ENCODE measurements at regions not wholly inside any gene's neighbourhood (a gene's known extent, or its start where the extent isn't known, plus 50 kb on each side); places are given as distances from the start of the nearest gene placed in this dataset.

DNA sequence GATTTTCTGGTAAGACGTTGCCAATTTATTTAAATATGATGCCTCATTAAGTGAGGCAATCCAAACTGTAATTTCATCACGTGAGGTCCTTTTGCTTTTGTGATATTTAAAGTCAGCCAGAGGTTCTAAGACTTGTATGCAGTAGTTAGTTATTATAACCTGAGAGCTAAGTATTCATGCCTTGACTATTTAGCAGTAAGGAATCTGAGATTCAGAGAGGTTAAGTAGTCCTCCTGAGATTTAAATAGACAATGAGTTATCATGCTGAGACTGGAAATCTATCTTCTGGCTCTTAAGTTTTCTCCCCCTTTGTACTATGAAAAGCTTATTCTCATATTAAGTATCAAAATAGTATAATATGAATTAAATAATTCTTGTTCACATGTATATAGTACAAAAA, 158.0 kb downstream of the UTRN start:
- TF ChIP-seq, protein P1, sequence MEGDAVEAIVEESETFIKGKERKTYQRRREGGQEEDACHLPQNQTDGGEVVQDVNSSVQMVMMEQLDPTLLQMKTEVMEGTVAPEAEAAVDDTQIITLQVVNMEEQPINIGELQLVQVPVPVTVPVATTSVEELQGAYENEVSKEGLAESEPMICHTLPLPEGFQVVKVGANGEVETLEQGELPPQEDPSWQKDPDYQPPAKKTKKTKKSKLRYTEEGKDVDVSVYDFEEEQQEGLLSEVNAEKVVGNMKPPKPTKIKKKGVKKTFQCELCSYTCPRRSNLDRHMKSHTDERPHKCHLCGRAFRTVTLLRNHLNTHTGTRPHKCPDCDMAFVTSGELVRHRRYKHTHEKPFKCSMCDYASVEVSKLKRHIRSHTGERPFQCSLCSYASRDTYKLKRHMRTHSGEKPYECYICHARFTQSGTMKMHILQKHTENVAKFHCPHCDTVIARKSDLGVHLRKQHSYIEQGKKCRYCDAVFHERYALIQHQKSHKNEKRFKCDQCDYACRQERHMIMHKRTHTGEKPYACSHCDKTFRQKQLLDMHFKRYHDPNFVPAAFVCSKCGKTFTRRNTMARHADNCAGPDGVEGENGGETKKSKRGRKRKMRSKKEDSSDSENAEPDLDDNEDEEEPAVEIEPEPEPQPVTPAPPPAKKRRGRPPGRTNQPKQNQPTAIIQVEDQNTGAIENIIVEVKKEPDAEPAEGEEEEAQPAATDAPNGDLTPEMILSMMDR (IDR thresholded peaks at IDR 0.05; ENCODE audit: low read depth, low read length), result no peak
- CTCF ChIA-PET, result interaction anchor here (0.5 kb wide), 1 partner anchor 9 kb away, joined by 3 read pairs; no protein-coding TSS in a partner anchor
- Histone ChIP-seq H3K4me3 (ENCODE audit: low read depth, low read length) (no peak overlapping the region), H3K9me3 (ENCODE audit: control insufficient read depth, insufficient read depth, low read length) (peaks cover 12% of the 10 kb centered on the region; the same call in 1 of the 2 replicates), H3K27ac (ENCODE audit: low read depth, low read length) (no peak overlapping the region), H3K27me3 (ENCODE audit: control insufficient read depth, insufficient read depth, low read length) (no peaks in the 10 kb centered on the region)
- POLR2A ChIA-PET, result no interaction called here
- DNase-seq (ENCODE audit: low read depth, low spot score), result no peak

DNA sequence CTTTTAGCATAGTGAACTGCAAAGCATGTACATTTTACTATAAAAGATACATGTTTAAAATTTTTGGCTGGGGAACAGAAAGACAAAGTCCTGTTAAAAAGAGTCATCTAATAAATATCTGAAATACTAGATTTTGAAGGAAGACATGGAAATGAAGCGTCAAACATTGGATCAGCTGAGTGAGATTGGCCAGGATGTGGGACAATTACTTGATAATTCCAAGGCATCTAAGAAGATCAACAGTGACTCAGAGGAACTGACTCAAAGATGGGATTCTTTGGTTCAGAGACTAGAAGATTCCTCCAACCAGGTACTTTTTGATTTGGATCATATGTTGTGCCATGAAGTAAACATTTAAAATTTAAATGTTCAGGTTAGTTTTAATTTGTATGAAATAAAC, 162.3 kb downstream of the UTRN start:
- TF ChIP-seq, protein P1 (IDR thresholded peaks at IDR 0.05; ENCODE audit: low read depth, low read length), result no peak
- CTCF ChIA-PET, result interaction anchor here (1.1 kb wide), 1 partner anchor 342 kb away, joined by 3 read pairs; no protein-coding TSS in a partner anchor
- no peak for DNase-seq (ENCODE audit: low read depth, low spot score)
- no peaks in the 10 kb centered on the region for H3K9me3 ChIP-seq (ENCODE audit: control insufficient read depth, insufficient read depth, low read length)
- POLR2A ChIA-PET, result no interaction called here
- H3K27me3 ChIP-seq (ENCODE audit: control insufficient read depth, insufficient read depth, low read length), result no peaks in the 10 kb centered on the region
- no peak overlapping the region for H3K4me3 ChIP-seq (ENCODE audit: low read depth, low read length)
- H3K27ac ChIP-seq (ENCODE audit: low read depth, low read length), result no peak overlapping the region

DNA sequence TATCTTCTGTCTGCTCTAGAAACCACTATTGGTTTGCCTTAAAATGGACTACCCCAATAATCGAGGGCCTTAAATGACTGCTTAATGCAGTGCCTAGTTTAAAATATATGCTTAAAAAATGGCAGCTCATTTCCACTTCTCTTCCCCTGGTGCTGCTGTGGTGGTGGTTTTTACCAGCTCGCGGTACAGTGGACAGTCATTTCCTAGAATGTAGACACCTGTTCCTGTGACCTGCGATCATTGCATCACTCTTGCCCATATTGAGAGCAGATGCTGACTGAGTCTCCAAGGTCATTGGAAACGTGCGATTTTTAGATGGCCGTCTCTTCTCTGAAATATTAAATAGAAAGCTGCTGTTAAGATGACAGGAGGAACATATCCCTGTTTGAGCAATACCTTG, 164.1 kb downstream of the UTRN start:
- Histone ChIP-seq H3K4me3 (ENCODE audit: low read depth, low read length) (no peak overlapping the region), H3K27me3 (ENCODE audit: control insufficient read depth, insufficient read depth, low read length) (no peaks in the 10 kb centered on the region), H3K27ac (ENCODE audit: low read depth, low read length) (no peak overlapping the region), H3K9me3 (ENCODE audit: control insufficient read depth, insufficient read depth, low read length) (no peaks in the 10 kb centered on the region)
- DNase-seq (ENCODE audit: low read depth, low spot score), result no peak
- ChIA-PET POLR2A (interaction anchor here (0.6 kb wide), 1 partner anchor 201 kb away, joined by 4 read pairs; no protein-coding TSS in a partner anchor), CTCF (interaction anchor here (0.5 kb wide), 1 partner anchor 15 kb away, joined by 5 read pairs; no protein-coding TSS in a partner anchor)
- TF ChIP-seq, protein P1 (IDR thresholded peaks at IDR 0.05; ENCODE audit: low read depth, low read length), result no peak

DNA sequence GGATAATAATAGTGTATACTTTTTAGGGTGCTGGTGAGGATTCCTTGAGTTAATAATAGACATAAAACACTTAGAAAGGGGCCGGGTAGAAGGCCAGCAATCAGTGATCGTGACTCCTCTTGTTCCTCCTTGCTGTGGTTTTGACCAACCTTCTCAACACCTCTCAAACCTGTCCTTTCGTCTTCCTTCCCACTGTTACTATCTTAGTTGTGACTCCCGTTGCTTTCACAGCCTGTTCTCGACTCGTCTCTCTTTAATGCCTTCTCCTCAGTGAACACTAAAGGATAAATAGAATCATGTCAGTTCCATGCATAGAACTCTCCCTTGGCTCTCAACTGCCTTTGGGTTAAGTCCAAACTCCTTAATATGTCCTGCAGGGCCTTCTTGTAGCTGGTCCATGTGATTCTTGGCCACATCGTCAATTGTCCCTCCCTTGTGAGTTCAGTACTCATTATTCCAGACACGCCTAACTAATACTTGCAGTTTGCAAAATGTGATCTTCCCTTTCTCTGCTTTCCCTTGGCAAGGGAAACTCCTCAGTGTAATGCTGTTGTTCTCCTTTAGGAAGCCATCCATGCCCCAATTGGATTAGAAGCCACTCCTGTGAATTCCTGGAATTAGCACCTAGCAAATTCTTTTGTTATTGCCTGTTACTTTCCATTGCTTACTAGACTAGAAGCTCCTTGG, 164.9 kb downstream of the UTRN start:
- POLR2A ChIA-PET, result no interaction called here
- CTCF ChIA-PET, result no interaction called here

More for the DNA sequence above, 164.9 kb downstream of the UTRN start:
- Histone ChIP-seq H3K4me3 (ENCODE audit: low read depth, low read length) (no peak overlapping the region), H3K27me3 (ENCODE audit: control insufficient read depth, insufficient read depth, low read length) (no peaks in the 10 kb centered on the region), H3K27ac (ENCODE audit: low read depth, low read length) (no peak overlapping the region), H3K9me3 (ENCODE audit: control insufficient read depth, insufficient read depth, low read length) (no peaks in the 10 kb centered on the region)
- TF ChIP-seq, protein P1 (IDR thresholded peaks at IDR 0.05; ENCODE audit: low read depth, low read length), result no peak
- DNase-seq (ENCODE audit: low read depth, low spot score), result no peak

Data from AG04450 (cell line).